ENCODE measurements at regions not wholly inside any gene's neighbourhood (a gene's known extent, or its start where the extent isn't known, plus 50 kb on each side); places are given as distances from the start of the nearest gene placed in this dataset.

DNA sequence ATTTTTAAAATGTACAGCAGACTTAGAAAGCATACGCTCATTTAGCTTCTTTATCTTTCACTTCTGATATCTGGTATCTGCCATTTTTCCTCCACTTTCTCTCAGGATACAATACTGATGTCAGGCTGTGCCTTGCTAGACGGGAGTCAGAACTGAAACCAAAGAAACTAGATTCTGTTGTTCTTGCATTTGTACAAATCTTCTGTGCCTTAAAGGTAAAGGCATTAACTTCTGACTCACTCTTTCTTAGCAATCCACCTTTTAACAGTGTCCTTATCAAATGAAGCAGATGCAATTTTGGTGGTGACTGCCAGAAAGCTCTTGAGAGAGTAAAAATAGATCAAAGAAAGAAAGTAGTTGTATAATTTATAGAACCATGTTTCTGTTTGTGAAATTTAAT lies 370.4 kb downstream of the PCDH20 start:
- Mint-ChIP-seq H3K4me3 (ENCODE audit: unreplicated experiment) (no peak overlapping the region), H3K4me1 (ENCODE audit: low read depth) (no peaks in the 10 kb centered on the region), H3K27ac (ENCODE audit: unreplicated experiment) (no peak overlapping the region), H3K9me3 (ENCODE audit: low read depth) (no peaks in the 10 kb centered on the region), H3K36me3 (ENCODE audit: low read depth) (no peaks in the 10 kb centered on the region), H3K27me3 (ENCODE audit: low read depth) (peaks cover 6% of the 10 kb centered on the region)
- no peak for TF ChIP-seq CTCF (IDR thresholded peaks at IDR 0.05)
- no peak for DNase-seq (ENCODE audit: low spot score)

GRCh38 chr13:61040181-61040580 lies 375.5 kb downstream of the PCDH20 start:
- no peak for DNase-seq (ENCODE audit: low spot score)
- H3K36me3 Mint-ChIP-seq (ENCODE audit: low read depth) = no peaks in the 10 kb centered on the region
- H3K27ac Mint-ChIP-seq (ENCODE audit: unreplicated experiment) = no peak overlapping the region
- TF ChIP-seq CTCF (IDR thresholded peaks at IDR 0.05) = no peak
- no peak overlapping the region for H3K4me3 Mint-ChIP-seq (ENCODE audit: unreplicated experiment)
- no peaks in the 10 kb centered on the region for H3K4me1 Mint-ChIP-seq (ENCODE audit: low read depth)
- peaks cover 3% of the 10 kb centered on the region for H3K27me3 Mint-ChIP-seq (ENCODE audit: low read depth)
- H3K9me3 Mint-ChIP-seq (ENCODE audit: low read depth) = no peaks in the 10 kb centered on the region

DNA sequence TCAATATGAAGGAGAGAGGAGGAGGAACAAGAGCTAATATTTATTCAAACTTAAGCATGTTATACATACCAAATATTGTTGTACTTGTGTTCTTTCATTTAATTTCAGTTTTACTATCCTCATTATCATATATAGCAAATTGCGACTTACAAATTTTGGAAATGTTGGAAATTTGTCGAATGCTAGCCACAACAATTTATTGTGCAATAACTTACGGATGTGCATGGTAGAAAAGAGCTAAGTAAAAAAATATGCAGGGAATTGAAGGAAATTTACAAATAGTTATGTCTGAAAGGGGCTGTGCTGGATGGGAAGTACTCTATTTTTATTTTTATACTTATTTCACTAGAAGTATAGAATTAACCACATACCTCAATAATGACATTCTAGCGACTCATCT lies 376.3 kb downstream of the PCDH20 start:
- TF ChIP-seq CTCF (IDR thresholded peaks at IDR 0.05) = no peak
- Mint-ChIP-seq H3K36me3 (ENCODE audit: low read depth) (no peaks in the 10 kb centered on the region), H3K9me3 (ENCODE audit: low read depth) (no peaks in the 10 kb centered on the region), H3K27me3 (ENCODE audit: low read depth) (peaks cover 3% of the 10 kb centered on the region), H3K27ac (ENCODE audit: unreplicated experiment) (no peak overlapping the region), H3K4me3 (ENCODE audit: unreplicated experiment) (no peak overlapping the region), H3K4me1 (ENCODE audit: low read depth) (no peaks in the 10 kb centered on the region)
- no peak for DNase-seq (ENCODE audit: low spot score)

- no peak for TF ChIP-seq CTCF (IDR thresholded peaks at IDR 0.05)
- Mint-ChIP-seq H3K4me3 (ENCODE audit: unreplicated experiment) (no peak overlapping the region), H3K27me3 (ENCODE audit: low read depth) (peaks cover 5% of the 10 kb centered on the region), H3K36me3 (ENCODE audit: low read depth) (no peaks in the 10 kb centered on the region), H3K27ac (ENCODE audit: unreplicated experiment) (no peak overlapping the region), H3K9me3 (ENCODE audit: low read depth) (no peaks in the 10 kb centered on the region), H3K4me1 (ENCODE audit: low read depth) (no peaks in the 10 kb centered on the region)
- DNase-seq (ENCODE audit: low spot score) = no peak
These were observed 378.9 kb downstream of the PCDH20 start for GRCh38 chr13:61036715-61037114.

- H3K27me3 Mint-ChIP-seq (ENCODE audit: low read depth) = peaks cover 6% of the 10 kb centered on the region
- no peak for DNase-seq (ENCODE audit: low spot score)
These were observed 385.2 kb downstream of the PCDH20 start for GRCh38 chr13:61030445-61030844.

More at GRCh38 chr13:61030445-61030844, 385.2 kb downstream of the PCDH20 start:
- no peak overlapping the region for H3K4me3 Mint-ChIP-seq (ENCODE audit: unreplicated experiment)
- TF ChIP-seq CTCF (IDR thresholded peaks at IDR 0.05) = no peak
- no peaks in the 10 kb centered on the region for H3K9me3 Mint-ChIP-seq (ENCODE audit: low read depth)
- no peaks in the 10 kb centered on the region for H3K36me3 Mint-ChIP-seq (ENCODE audit: low read depth)
- no peak overlapping the region for H3K27ac Mint-ChIP-seq (ENCODE audit: unreplicated experiment)
- H3K4me1 Mint-ChIP-seq (ENCODE audit: low read depth) = no peaks in the 10 kb centered on the region

Measured in chondrocyte (in vitro differentiated cells).